LoVo (cell line): ENCODE measurements at regions not wholly inside any gene's neighbourhood (a gene's known extent, or its start where the extent isn't known, plus 50 kb on each side); places are given as distances from the start of the nearest gene placed in this dataset.

Source experiments
- DNase-seq: peaks from one replicate; pipeline ENCODE4 v3.0.0-alpha.2; 2016; ENCODE audit warnings: low spot score

GRCh38 chr16:51773071-51773890, 622.2 kb upstream of the SALL1 start:
- DNase-seq: no peak

- DNase-seq: no peak
Observed at GRCh38 chr16:51766739-51767138, 615.7 kb upstream of the SALL1 start.

GRCh38 chr16:51763072-51763661, 612.1 kb upstream of the SALL1 start:
- no peak for DNase-seq

GRCh38 chr16:51762081-51762996, 611.3 kb upstream of the SALL1 start:
- peak; percentile 70 for DNase-seq

GRCh38 chr16:51761001-51761400, 609.9 kb upstream of the SALL1 start:
- no peak for DNase-seq

GRCh38 chr16:51759999-51760398, 608.9 kb upstream of the SALL1 start:
- DNase-seq: no peak

- DNase-seq: no peak
Observed at GRCh38 chr16:51759329-51759728, 608.3 kb upstream of the SALL1 start.

GRCh38 chr16:51757921-51758479, 606.9 kb upstream of the SALL1 start:
- DNase-seq: no peak

GRCh38 chr16:51757505-51757904, 606.4 kb upstream of the SALL1 start:
- no peak for DNase-seq

- no peak for DNase-seq
Observed at GRCh38 chr16:51757124-51757470, 606.0 kb upstream of the SALL1 start.

GRCh38 chr16:51756447-51757123, 605.5 kb upstream of the SALL1 start:
- no peak for DNase-seq

GRCh38 chr16:51755577-51756355, 604.7 kb upstream of the SALL1 start:
- DNase-seq: no peak

- no peak for DNase-seq
Observed at GRCh38 chr16:51755039-51755501, 604.0 kb upstream of the SALL1 start.

GRCh38 chr16:51753467-51754127, 602.5 kb upstream of the SALL1 start:
- DNase-seq: no peak

- DNase-seq: no peak
Observed at GRCh38 chr16:51752438-51752995, 601.4 kb upstream of the SALL1 start.

GRCh38 chr16:51747329-51747728, 596.3 kb upstream of the SALL1 start:
- no peak for DNase-seq

GRCh38 chr16:51734220-51734619, 583.1 kb upstream of the SALL1 start:
- DNase-seq: no peak

GRCh38 chr16:51733181-51733580, 582.1 kb upstream of the SALL1 start:
- no peak for DNase-seq

- DNase-seq: no peak
Observed at GRCh38 chr16:51731160-51731559, 580.1 kb upstream of the SALL1 start.
